SK-N-SH (cell line): ENCODE measurements at regions not wholly inside any gene's neighbourhood (a gene's known extent, or its start where the extent isn't known, plus 50 kb on each side); places are given as distances from the start of the nearest gene placed in this dataset.
"Not testable (repeated sequence)": the region's sequence is repeated elsewhere in the genome, so short reads cannot be mapped to it uniquely, and the experiment has no call there.

Experiments
- CTCF ChIA-PET: fragments of 300-600, 350-600 bp; formaldehyde crosslinking; extraction: SDS; loops from one replicate; lab custom pipeline; 2021; lab: Yijun Ruan, JAX
- POLR2A ChIA-PET: fragments of 350-600 bp; sonication (Branson Sonifier 250); formaldehyde crosslinking; extraction: SDS; loops from one replicate; lab custom pipeline; 2020; ENCODE audit warnings: antibody characterized with exemption, inconsistent platforms; lab: Yijun Ruan, JAX
- DNase-seq: peaks from one replicate; pipeline ENCODE4 v3.0.0; 2012
- H2AFZ ChIP-seq: fragments of 200-600 bp; sonication (generic); 2 replicates; pipeline ENCODE4 v1.8.1; 2016; ENCODE audit warnings: antibody characterized with exemption, mild to moderate bottlenecking, low read depth
- H3F3A ChIP-seq: fragments of 200-600 bp; sonication (generic); replicated peaks from 2 replicates; pipeline ENCODE3; 2016; ENCODE audit warnings: antibody characterized with exemption, mild to moderate bottlenecking; ENCODE audit not compliant: insufficient read depth
- H3K27ac ChIP-seq, 2 experiments: fragments of 200-500 bp in 1 of 2; fragments of 200-600 bp in 1 of 2; sonication (Bioruptor generic) in 1 of 2; sonication (generic), shearing (Covaris generic) in 1 of 2; 2 replicates each; pipeline versions ENCODE4 v1.5.1 to v1.6.1; 2014 to 2016; ENCODE audit warnings: low read depth in 2 of 2, inconsistent platforms in 1 of 2, low read length in 1 of 2, mild to moderate bottlenecking in 1 of 2, mixed read lengths in 1 of 2
- H3K27me3 ChIP-seq: fragments of 200-600 bp; sonication (generic), shearing (Covaris generic); 2 replicates; pipeline ENCODE4 v1.6.1; 2016; ENCODE audit warnings: mixed run types; ENCODE audit not compliant: insufficient read depth
- H3K36me3 ChIP-seq, 2 experiments: fragments of 200-500 bp in 1 of 2; fragments of 200-600 bp in 1 of 2; sonication (Bioruptor generic) in 1 of 2; sonication (generic) in 1 of 2; replicated peaks in 1 of 2; 2 replicates each; pipeline versions ENCODE3 to v1.5.1; 2014 to 2016; ENCODE audit warnings: low read length in 1 of 2, mild to moderate bottlenecking in 1 of 2; ENCODE audit not compliant: insufficient read depth in 2 of 2, control insufficient read depth in 1 of 2
- H3K4me1 ChIP-seq, 2 experiments: fragments of 200-500 bp in 1 of 2; fragments of 200-600 bp in 1 of 2; sonication (Bioruptor generic) in 1 of 2; sonication (generic), shearing (Covaris generic) in 1 of 2; 2 replicates each; pipeline versions ENCODE4 v1.5.1 to v1.6.1; 2014 to 2016; ENCODE audit warnings: low read depth in 1 of 2, low read length in 1 of 2, mixed run types in 1 of 2; ENCODE audit not compliant: insufficient read depth in 2 of 2, control insufficient read depth in 1 of 2
- H3K4me2 ChIP-seq: fragments of 200-600 bp; sonication (generic), shearing (Covaris generic); 2 replicates; pipeline ENCODE4 v1.6.1; 2017; ENCODE audit warnings: mixed run types
- H3K4me3 ChIP-seq, 2 experiments: fragments of 200-500 bp in 1 of 2; fragments of 200-600 bp in 1 of 2; sonication (Bioruptor generic) in 1 of 2; sonication (generic), shearing (Covaris generic) in 1 of 2; 2 replicates each; pipeline versions ENCODE4 v1.5.1 to v1.8.1; 2014 to 2016; ENCODE audit warnings: low read depth in 2 of 2, inconsistent platforms in 1 of 2, low read length in 1 of 2, mild to moderate bottlenecking in 1 of 2, mixed read lengths in 1 of 2, moderate library complexity in 1 of 2
- H3K79me2 ChIP-seq: fragments of 200-600 bp; sonication (generic); 2 replicates; pipeline ENCODE4 v1.8.1; 2017; ENCODE audit warnings: mild to moderate bottlenecking; ENCODE audit not compliant: insufficient read depth
- H3K9ac ChIP-seq: fragments of 200-600 bp; sonication (generic); 2 replicates; pipeline ENCODE4 v1.6.1; 2017; ENCODE audit warnings: mixed run types
- H3K9me2 ChIP-seq: fragments of 200-600 bp; sonication (generic); 2 replicates; pipeline ENCODE4 v1.6.1; 2017; ENCODE audit warnings: mixed run types
- H3K9me3 ChIP-seq: fragments of 200-600 bp; sonication (generic); 2 replicates; pipeline ENCODE4 v1.6.1; 2017; ENCODE audit warnings: mixed run types, mild to moderate bottlenecking, moderate library complexity
- H4K20me1 ChIP-seq: fragments of 200-600 bp; sonication (generic); 2 replicates; pipeline ENCODE4 v1.6.1; 2017; ENCODE audit warnings: mild to moderate bottlenecking, mixed run types; ENCODE audit not compliant: insufficient read depth
- CTCF ChIP-seq: fragments of 200-600 bp; sonication (generic); IDR thresholded peaks from 2 replicates; pipeline ENCODE4 v1.6.1; 2017; ENCODE audit warnings: antibody characterized with exemption, mild to moderate bottlenecking, moderate library complexity
- FOXM1 ChIP-seq: IDR thresholded peaks from 2 replicates; pipeline ENCODE4 v1.4.0; 2012; ENCODE audit warnings: low read depth, mild to moderate bottlenecking
- GATA2 ChIP-seq: sonication (generic); formaldehyde crosslinking; IDR thresholded peaks from 2 replicates; pipeline ENCODE4 v1.5.0; 2020; ENCODE audit warnings: mild to moderate bottlenecking, missing genetic modification reagents
- MEF2A ChIP-seq: IDR thresholded peaks from 2 replicates; pipeline ENCODE4 v1.4.0; 2012; ENCODE audit warnings: low read depth, borderline replicate concordance
- MXI1 ChIP-seq: IDR thresholded peaks from 2 replicates; pipeline ENCODE4 v1.6.1; 2012; ENCODE audit warnings: mild to moderate bottlenecking, low read depth, low read length, improper control_type of control experiment
- NRF1 ChIP-seq: IDR thresholded peaks from 2 replicates; pipeline ENCODE4 v1.6.1; 2012; ENCODE audit warnings: low read depth, mild to moderate bottlenecking, low read length
- RCOR1 ChIP-seq: fragments of 150-350 bp; IDR thresholded peaks from 2 replicates; pipeline ENCODE4 v1.6.1; 2017; ENCODE audit warnings: antibody characterized with exemption, low read length
- SMC3 ChIP-seq: IDR thresholded peaks from 2 replicates; pipeline ENCODE4 v1.6.1; 2012; ENCODE audit warnings: low read depth, low read length, improper control_type of control experiment
- YY1 ChIP-seq: IDR thresholded peaks from 2 replicates; pipeline ENCODE4 v1.4.0; 2012; ENCODE audit warnings: low read depth, mild to moderate bottlenecking
- WGBS: methylation state at CpG from one replicate; pipeline ENCODE4 v1.1.6; 2017; ENCODE audit warnings: low lambda C conversion rate; 5-methylcytosine and 5-hydroxymethylcytosine counted together
- TF ChIP-seq, protein P1 (sequence below): fragments of 150-350 bp; IDR thresholded peaks from 2 replicates; pipeline ENCODE4 v1.6.1; 2017; ENCODE audit warnings: antibody characterized with exemption, low read length, low read depth, borderline replicate concordance

DNA sequence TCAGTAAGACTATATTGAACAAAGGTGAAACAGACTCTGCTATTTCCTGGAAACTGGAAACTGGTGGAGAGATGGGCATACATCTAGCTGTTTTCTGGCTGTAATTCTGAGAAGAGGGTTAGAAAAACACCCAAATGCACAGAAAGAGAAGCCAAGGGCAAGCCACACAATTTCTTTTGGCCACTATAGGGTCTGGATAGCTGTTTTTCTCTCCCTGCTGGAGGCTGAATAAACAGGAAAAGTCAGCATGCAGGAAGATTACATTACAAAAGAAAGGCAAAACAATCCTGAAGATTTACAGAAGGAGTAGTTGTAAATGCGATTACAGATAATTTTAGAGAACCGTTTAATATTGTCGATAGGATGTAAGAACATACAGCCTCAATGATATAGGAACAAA lies 186.2 kb upstream of the REG3G start:
- no peak for DNase-seq
- H3K4me3 ChIP-seq: no peak overlapping the region
- no peak overlapping the region for H2AFZ ChIP-seq
- no peaks in the 10 kb centered on the region for H3K27me3 ChIP-seq
- H3K79me2 ChIP-seq: no peaks in the 10 kb centered on the region
- 68% methylated on average over 3 of the region's 3 CpGs for WGBS
- TF ChIP-seq RCOR1: no peak
- TF ChIP-seq MXI1: no peak
- TF ChIP-seq YY1: no peak
- TF ChIP-seq NRF1: no peak
- TF ChIP-seq, protein P1, sequence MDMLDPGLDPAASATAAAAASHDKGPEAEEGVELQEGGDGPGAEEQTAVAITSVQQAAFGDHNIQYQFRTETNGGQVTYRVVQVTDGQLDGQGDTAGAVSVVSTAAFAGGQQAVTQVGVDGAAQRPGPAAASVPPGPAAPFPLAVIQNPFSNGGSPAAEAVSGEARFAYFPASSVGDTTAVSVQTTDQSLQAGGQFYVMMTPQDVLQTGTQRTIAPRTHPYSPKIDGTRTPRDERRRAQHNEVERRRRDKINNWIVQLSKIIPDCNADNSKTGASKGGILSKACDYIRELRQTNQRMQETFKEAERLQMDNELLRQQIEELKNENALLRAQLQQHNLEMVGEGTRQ: no peak
- TF ChIP-seq FOXM1: no peak
- no peak for TF ChIP-seq CTCF
- no peak overlapping the region for H3K9ac ChIP-seq
- H3K9me2 ChIP-seq: no peaks in the 10 kb centered on the region
- no peak overlapping the region for H3K27ac ChIP-seq
- H4K20me1 ChIP-seq: no peaks in the 10 kb centered on the region
- H3F3A ChIP-seq: no peaks in the 10 kb centered on the region
- POLR2A ChIA-PET: no interaction called here
- no peaks in the 10 kb centered on the region for H3K36me3 ChIP-seq
- H3K4me1 ChIP-seq: no peaks in the 10 kb centered on the region
- H3K9me3 ChIP-seq: no peaks in the 10 kb centered on the region
- CTCF ChIA-PET: interaction anchor here (0.6 to 0.7 kb wide), 2 partner anchors 16 to 28 kb away, joined by 3 read pairs; no protein-coding TSS in a partner anchor
- H3K4me2 ChIP-seq: no peak overlapping the region

- H3K27me3 ChIP-seq, H3F3A ChIP-seq, POLR2A ChIA-PET, H3K36me3 ChIP-seq, CTCF ChIA-PET, H3K4me2 ChIP-seq, H3K9ac ChIP-seq, H3K9me3 ChIP-seq, H3K4me1 ChIP-seq, H3K9me2 ChIP-seq, H3K79me2 ChIP-seq, H4K20me1 ChIP-seq, H3K27ac ChIP-seq, DNase-seq, H3K4me3 ChIP-seq, H2AFZ ChIP-seq: not testable (repeated sequence)
- 51% methylated on average over 10 of the region's 10 CpGs for WGBS
These were observed 185.2 kb upstream of the REG3G start for GRCh38 chr2:78840311-78840710.

- Histone ChIP-seq H3K9me2 (no peaks in the 10 kb centered on the region), H3K4me2 (no peak overlapping the region), H3K27me3 (no peaks in the 10 kb centered on the region), H3K36me3 (no peaks in the 10 kb centered on the region), H3K9me3 (no peaks in the 10 kb centered on the region), H3K9ac (no peak overlapping the region), H4K20me1 (no peaks in the 10 kb centered on the region), H3K27ac (no peak overlapping the region), H3F3A (no peaks in the 10 kb centered on the region), H2AFZ (no peak overlapping the region), H3K79me2 (no peaks in the 10 kb centered on the region), H3K4me3 (no peak overlapping the region), H3K4me1 (no peaks in the 10 kb centered on the region)
- TF ChIP-seq YY1: no peak
- no peak for TF ChIP-seq MEF2A
- TF ChIP-seq SMC3: no peak
- TF ChIP-seq GATA2: no peak
- no peak for TF ChIP-seq FOXM1
- 31% methylated on average over 4 of the region's 4 CpGs for WGBS
- no peak for DNase-seq
- POLR2A ChIA-PET: no interaction called here
- CTCF ChIA-PET: no interaction called here
These were observed 179.8 kb upstream of the REG3G start for GRCh38 chr2:78845664-78846185.
